ENCODE measurements at regions not wholly inside any gene's neighbourhood (a gene's known extent, or its start where the extent isn't known, plus 50 kb on each side); places are given as distances from the start of the nearest gene placed in this dataset.

DNA sequence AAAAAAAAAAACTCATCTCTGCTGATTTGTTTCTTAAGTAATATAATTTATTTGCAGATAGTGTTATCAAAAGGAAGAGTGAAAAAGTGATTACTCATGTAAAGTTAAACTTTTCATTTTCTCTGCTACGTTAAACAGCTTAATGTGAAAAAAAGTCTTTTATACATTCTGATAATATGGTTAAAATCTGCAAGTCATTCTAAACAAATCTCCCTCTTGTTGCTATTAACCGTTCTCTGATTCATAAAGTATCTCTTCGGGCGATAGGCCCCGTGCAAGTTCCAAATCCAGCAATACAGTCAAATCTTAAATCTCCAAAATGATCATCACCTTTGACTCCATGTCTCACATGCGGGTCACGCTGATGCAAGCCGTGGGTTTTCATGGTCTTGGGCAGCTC lies 732.0 kb downstream of the TAF11L14 start:
- TF ChIP-seq, protein P1, sequence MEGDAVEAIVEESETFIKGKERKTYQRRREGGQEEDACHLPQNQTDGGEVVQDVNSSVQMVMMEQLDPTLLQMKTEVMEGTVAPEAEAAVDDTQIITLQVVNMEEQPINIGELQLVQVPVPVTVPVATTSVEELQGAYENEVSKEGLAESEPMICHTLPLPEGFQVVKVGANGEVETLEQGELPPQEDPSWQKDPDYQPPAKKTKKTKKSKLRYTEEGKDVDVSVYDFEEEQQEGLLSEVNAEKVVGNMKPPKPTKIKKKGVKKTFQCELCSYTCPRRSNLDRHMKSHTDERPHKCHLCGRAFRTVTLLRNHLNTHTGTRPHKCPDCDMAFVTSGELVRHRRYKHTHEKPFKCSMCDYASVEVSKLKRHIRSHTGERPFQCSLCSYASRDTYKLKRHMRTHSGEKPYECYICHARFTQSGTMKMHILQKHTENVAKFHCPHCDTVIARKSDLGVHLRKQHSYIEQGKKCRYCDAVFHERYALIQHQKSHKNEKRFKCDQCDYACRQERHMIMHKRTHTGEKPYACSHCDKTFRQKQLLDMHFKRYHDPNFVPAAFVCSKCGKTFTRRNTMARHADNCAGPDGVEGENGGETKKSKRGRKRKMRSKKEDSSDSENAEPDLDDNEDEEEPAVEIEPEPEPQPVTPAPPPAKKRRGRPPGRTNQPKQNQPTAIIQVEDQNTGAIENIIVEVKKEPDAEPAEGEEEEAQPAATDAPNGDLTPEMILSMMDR (IDR thresholded peaks at IDR 0.05): no peak
- TF ChIP-seq POLR2A (IDR thresholded peaks at IDR 0.05): no peak
